Ovary (tissue), 7 donors: ENCODE measurements at regions not wholly inside any gene's neighbourhood (a gene's known extent, or its start where the extent isn't known, plus 50 kb on each side); places are given as distances from the start of the nearest gene placed in this dataset.
"Not testable (repeated sequence)": the region's sequence is repeated elsewhere in the genome, so short reads cannot be mapped to it uniquely, and the experiment has no call there.

Source experiments
- DNase-seq, 5 donors: peaks; one replicate each; pipeline ENCODE4 v3.0.0-alpha.2; 2019 to 2020
- H3K27ac ChIP-seq, 2 donors: fragments of 200-600 bp; one replicate each; pipeline versions ENCODE4 v1.5.1 to v1.8.0; 2019 to 2022
- H3K27me3 ChIP-seq: fragments of 200-600 bp; one replicate; pipeline ENCODE4 v1.8.0; 2022
- H3K36me3 ChIP-seq: fragments of 200-600 bp; sonication (generic); one replicate; pipeline ENCODE4 v1.5.1; 2019
- H3K4me1 ChIP-seq: one replicate; pipeline ENCODE4 v1.8.1; 2013; ENCODE audit warnings: mild to moderate bottlenecking, moderate library complexity; ENCODE audit not compliant: insufficient read depth
- H3K4me3 ChIP-seq: fragments of 200-600 bp; sonication (generic); one replicate; pipeline ENCODE4 v1.5.1; 2017
- H3K9me3 ChIP-seq, 2 donors: fragments of 200-600 bp in 1 of 2; sonication (generic) in 1 of 2; one replicate each; pipeline versions ENCODE4 v1.5.1 to v1.8.1; 2013 to 2019; ENCODE audit warnings: mild to moderate bottlenecking in 1 of 2, moderate library complexity in 1 of 2
- CTCF ChIP-seq, 3 donors: fragments of 450-650 bp in 2 of 3; fragments of 200-600 bp in 1 of 3; IDR thresholded peaks; one replicate each; pipeline versions ENCODE4 v1.5.1 to v1.8.0; 2016 to 2022; ENCODE audit warnings: antibody characterized with exemption in 3 of 3, mild to moderate bottlenecking in 1 of 3
- EP300 ChIP-seq: sonication (generic); formaldehyde crosslinking; IDR thresholded peaks from one replicate; pipeline ENCODE4 v1.6.1; 2017; ENCODE audit warnings: antibody characterized with exemption
- POLR2A ChIP-seq: fragments of 450-650 bp; IDR thresholded peaks from one replicate; pipeline ENCODE4 v1.6.1; 2017; ENCODE audit warnings: antibody characterized with exemption, mild to moderate bottlenecking, moderate library complexity
- WGBS, 3 donors: extraction: QIAGEN DNeasy Blood & Tissue Kit in 1 of 3; methylation state at CpG; one replicate each; pipeline versions ENCODE4 v1.1.5 to v1.1.7; 2013 to 2017; 5-methylcytosine and 5-hydroxymethylcytosine counted together
- intact Hi-C, 4 donors: fragments of 100-400 bp; cut with DNase I; formaldehyde crosslinking; loops; one replicate each; pipeline versions ENCODE4 v1.11.0 to v1.15.1; 2022 to 2023
- donor health status: DM: no; HTN: no; CAD: no; lungs with moderate emphysema.
- donor health status: DM: no; HTN: no; CAD: no.
- donor health status: Bipolar disorder and iron deficiency.
- donor health status: DM: no; HTN: no; CAD: no.
- donor health status: DM: yes; HTN: yes; CAD: no.

- Histone ChIP-seq H3K27ac (no peak overlapping the region), H3K4me3 (no peak overlapping the region), H3K4me1 (no peaks in the 10 kb centered on the region), H3K27me3 (no peaks in the 10 kb centered on the region), H3K9me3 (no peaks in the 10 kb centered on the region), H3K36me3 (no peaks in the 10 kb centered on the region)
- intact Hi-C loops, result no loop called here
- no peak for DNase-seq
- TF ChIP-seq CTCF (IDR thresholded peaks at IDR 0.05) (no peak), EP300 (no peak), POLR2A (no peak)
- 45 to 63% (median 55%) methylated on average over 3 of the region's 3 CpGs for WGBS, 3 donors
Observed at GRCh38 chr1:88509379-88509778, 174.7 kb upstream of the PKN2 start.

GRCh38 chr1:88514544-88515060 is 169.5 kb upstream of the PKN2 start:
- Histone ChIP-seq H3K4me3 (no peak overlapping the region), H3K27me3 (no peaks in the 10 kb centered on the region), H3K9me3 (no peaks in the 10 kb centered on the region), H3K27ac (no peak overlapping the region), H3K36me3 (no peaks in the 10 kb centered on the region), H3K4me1 (no peaks in the 10 kb centered on the region)
- WGBS, 3 donors, result 97 to 100% (median 98%) methylated on average over 1 of the region's 1 CpG
- DNase-seq, result no peak
- TF ChIP-seq POLR2A, result no peak
- intact Hi-C loops, result no loop called here

- H3K9me3 ChIP-seq, H3K27me3 ChIP-seq, H3K4me3 ChIP-seq, DNase-seq, H3K4me1 ChIP-seq, intact Hi-C loops, H3K36me3 ChIP-seq, H3K27ac ChIP-seq: not testable (repeated sequence)
- WGBS, 3 donors, result 84 to 91% (median 85%) methylated on average over 1 of the region's 1 CpG
Observed at GRCh38 chr1:88517499-88517898, 166.6 kb upstream of the PKN2 start.

GRCh38 chr1:88519156-88519555 is 164.9 kb upstream of the PKN2 start:
- DNase-seq, result no peak
- no peak for TF ChIP-seq POLR2A
- TF ChIP-seq EP300, result no peak
- TF ChIP-seq CTCF (IDR thresholded peaks at IDR 0.05), result no peak
- Histone ChIP-seq H3K4me3 (no peak overlapping the region), H3K27ac (peak overlapping the region in 1 of 2 donors; percentile 13), H3K36me3 (no peaks in the 10 kb centered on the region), H3K4me1 (no peaks in the 10 kb centered on the region), H3K9me3 (no peaks in the 10 kb centered on the region), H3K27me3 (no peaks in the 10 kb centered on the region)
- 34 to 61% (median 58%) methylated on average over 1 of the region's 1 CpG for WGBS, 3 donors
- intact Hi-C loops, result no loop called here

GRCh38 chr1:88523854-88524528 is 160.1 kb upstream of the PKN2 start:
- Histone ChIP-seq H3K36me3 (no peaks in the 10 kb centered on the region), H3K4me3 (no peak overlapping the region), H3K27me3 (no peaks in the 10 kb centered on the region), H3K4me1 (no peaks in the 10 kb centered on the region), H3K9me3 (no peaks in the 10 kb centered on the region), H3K27ac (no peak overlapping the region)
- no peak for DNase-seq
- WGBS, 3 donors, result 47 to 53% (median 51%) methylated on average over 4 of the region's 4 CpGs
- intact Hi-C loops, result no loop called here
- TF ChIP-seq CTCF (IDR thresholded peaks at IDR 0.05) (no peak), EP300 (no peak), POLR2A (no peak)
